Immature natural killer cell (primary cell): ENCODE measurements at regions not wholly inside any gene's neighbourhood (a gene's known extent, or its start where the extent isn't known, plus 50 kb on each side); places are given as distances from the start of the nearest gene placed in this dataset.
"Not testable (repeated sequence)": the region's sequence is repeated elsewhere in the genome, so short reads cannot be mapped to it uniquely, and the experiment has no call there.

Source experiments
- DNase-seq, 3 donors: peaks; one replicate each; pipeline ENCODE4 v3.0.0; 2022; ENCODE audit warnings: mixed read lengths in 1 of 3
- H3K27ac Mint-ChIP-seq, 6 donors: one replicate each; pipeline ENCODE4 v1.8.0; 2020; ENCODE audit warnings: mixed read lengths in 6 of 6, mild to moderate bottlenecking in 5 of 6, inconsistent platforms in 4 of 6, moderate library complexity in 3 of 6
- H3K27me3 Mint-ChIP-seq, 3 donors: one replicate each; pipeline ENCODE4 v1.8.0; 2020 to 2021; ENCODE audit warnings: low read depth in 3 of 3, mild to moderate bottlenecking in 3 of 3, mixed read lengths in 3 of 3, moderate library complexity in 3 of 3, inconsistent platforms in 1 of 3
- H3K36me3 Mint-ChIP-seq, 3 donors: one replicate each; pipeline ENCODE4 v1.8.0; 2020; ENCODE audit warnings: mixed read lengths in 3 of 3, inconsistent platforms in 2 of 3, mild to moderate bottlenecking in 2 of 3
- H3K4me1 Mint-ChIP-seq, 2 donors: one replicate each; pipeline ENCODE4 v1.8.0; 2020; ENCODE audit warnings: inconsistent platforms in 2 of 2, mild to moderate bottlenecking in 2 of 2, mixed read lengths in 2 of 2, moderate library complexity in 1 of 2
- H3K4me3 Mint-ChIP-seq, 5 donors: one replicate each; pipeline ENCODE4 v1.8.0; 2020; ENCODE audit warnings: mild to moderate bottlenecking in 5 of 5, mixed read lengths in 5 of 5, inconsistent platforms in 3 of 5, moderate library complexity in 3 of 5
- H3K9me3 Mint-ChIP-seq, 6 donors: one replicate each; pipeline ENCODE4 v1.8.0; 2020; ENCODE audit warnings: mild to moderate bottlenecking in 6 of 6, mixed read lengths in 6 of 6, inconsistent platforms in 4 of 6, moderate library complexity in 3 of 6

DNA sequence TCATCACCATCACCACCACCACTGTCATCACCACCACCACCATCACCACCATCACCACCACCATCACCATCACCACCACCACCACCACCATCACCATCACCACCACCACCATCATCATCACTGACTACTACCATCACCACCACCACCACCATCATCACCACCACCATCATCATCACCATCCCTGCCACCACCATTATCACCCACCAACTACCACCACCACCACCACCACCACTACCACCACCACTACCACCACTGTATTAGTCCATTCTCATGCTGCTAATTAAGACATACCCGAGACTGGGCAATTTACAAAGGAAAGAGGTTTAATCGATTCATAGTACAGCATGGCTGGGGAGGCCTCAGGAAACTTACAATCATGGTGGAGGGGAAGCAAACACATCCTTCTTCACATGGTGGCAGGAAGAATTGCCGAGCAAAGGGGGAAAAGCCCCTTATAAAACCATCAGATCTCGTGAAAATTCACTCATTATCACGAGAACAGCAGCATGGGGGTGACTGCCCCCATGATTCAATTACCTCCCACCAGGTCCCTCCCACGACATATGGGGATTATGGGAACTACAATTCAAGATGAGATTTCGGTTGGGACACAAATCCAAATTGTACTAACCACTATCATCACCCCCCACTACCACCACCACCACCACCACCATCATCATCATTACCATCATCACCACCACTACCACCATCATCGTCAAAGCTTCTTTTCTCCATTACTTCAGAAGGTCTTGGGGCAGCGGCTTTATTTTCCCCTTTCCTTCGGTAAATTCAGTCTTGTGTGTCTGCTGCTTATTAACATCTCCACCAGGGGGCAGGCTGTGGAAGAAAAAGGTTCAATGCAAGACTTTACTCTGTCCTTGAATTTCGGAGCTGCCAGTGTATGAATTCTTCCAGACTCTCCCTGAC is 53.6 kb upstream of the SCAF4 start:
- H3K27me3 Mint-ChIP-seq, H3K36me3 Mint-ChIP-seq, H3K4me3 Mint-ChIP-seq, H3K9me3 Mint-ChIP-seq: not testable (repeated sequence)
- peaks cover 5 to 13% of the 10 kb centered on the region in 2 donors for H3K4me1 Mint-ChIP-seq
- peak in 2 of 3 donors; percentile 6 to 23 for DNase-seq
- H3K27ac Mint-ChIP-seq: peak overlapping the region in 1 of 6 donors; percentile 63

DNA sequence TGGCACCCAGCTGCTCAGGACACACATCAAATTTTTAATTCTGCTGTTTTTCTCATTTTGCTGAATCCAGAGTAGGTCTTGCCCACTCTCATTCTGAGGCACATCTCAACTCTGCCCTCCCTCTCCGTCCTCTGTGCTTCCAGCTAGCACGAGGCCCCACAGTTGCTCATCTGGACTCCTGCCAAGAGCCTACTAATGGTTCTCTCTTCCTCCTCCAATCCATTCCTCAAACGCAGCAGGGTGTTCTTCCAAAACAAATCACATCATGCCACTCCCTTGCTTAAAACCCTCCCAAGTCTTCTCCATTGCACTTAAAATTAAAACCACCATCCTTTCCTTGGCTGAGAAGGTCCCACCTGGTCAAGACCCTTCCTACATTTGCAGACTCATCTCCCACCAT is 49.8 kb upstream of the SCAF4 start:
- Mint-ChIP-seq H3K27me3 (peaks cover 0 to 4% (median 2%) of the 10 kb centered on the region in 3 donors), H3K36me3 (no peaks in the 10 kb centered on the region), H3K9me3 (peaks cover 0 to 4% (median 0%) of the 10 kb centered on the region in 6 donors), H3K4me1 (peaks cover 5 to 13% of the 10 kb centered on the region in 2 donors), H3K27ac (no peak overlapping the region), H3K4me3 (no peak overlapping the region)
- DNase-seq: no peak
